T-helper 1 cell treated with Interleukin-12 subunit alpha and Interleukin-12 subunit beta and Interleukin-4 antibody, amounts not matched to agents 30 μg/mL and 1 μg/mL, for 36 hours (primary cell): ENCODE measurements at regions not wholly inside any gene's neighbourhood (a gene's known extent, or its start where the extent isn't known, plus 50 kb on each side); places are given as distances from the start of the nearest gene placed in this dataset.

ENCODE experiments used
- H3K27ac Mint-ChIP-seq: one replicate; pipeline ENCODE4 v1.8.0; 2021; ENCODE audit warnings: mild to moderate bottlenecking, mixed read lengths
- H3K27me3 Mint-ChIP-seq: one replicate; pipeline ENCODE4 v1.8.0; 2021; ENCODE audit warnings: low read depth, mixed read lengths
- H3K36me3 Mint-ChIP-seq: one replicate; pipeline ENCODE4 v1.8.0; 2021; ENCODE audit warnings: low read depth, mixed read lengths
- H3K4me1 Mint-ChIP-seq: one replicate; pipeline ENCODE4 v1.8.0; 2021; ENCODE audit warnings: low read depth, mixed read lengths
- H3K4me3 Mint-ChIP-seq: one replicate; pipeline ENCODE4 v1.8.0; 2021; ENCODE audit warnings: mild to moderate bottlenecking, moderate library complexity, mixed read lengths
- H3K9me3 Mint-ChIP-seq: one replicate; pipeline ENCODE4 v1.8.0; 2021; ENCODE audit warnings: mixed read lengths

- Mint-ChIP-seq H3K9me3 (no peaks in the 10 kb centered on the region), H3K4me1 (no peaks in the 10 kb centered on the region), H3K27me3 (no peaks in the 10 kb centered on the region), H3K27ac (no peak overlapping the region), H3K4me3 (no peak overlapping the region), H3K36me3 (no peaks in the 10 kb centered on the region)
Measured at GRCh38 chr5:124410539-124411488, 335.6 kb downstream of the ZNF608 start.

GRCh38 chr5:124408738-124409453, 337.5 kb downstream of the ZNF608 start:
- H3K27me3 Mint-ChIP-seq, result no peaks in the 10 kb centered on the region
- H3K4me3 Mint-ChIP-seq, result no peak overlapping the region
- H3K36me3 Mint-ChIP-seq, result no peaks in the 10 kb centered on the region
- H3K27ac Mint-ChIP-seq, result no peak overlapping the region
- H3K4me1 Mint-ChIP-seq, result no peaks in the 10 kb centered on the region
- H3K9me3 Mint-ChIP-seq, result no peaks in the 10 kb centered on the region

GRCh38 chr5:124404796-124405195, 341.6 kb downstream of the ZNF608 start:
- no peaks in the 10 kb centered on the region for H3K36me3 Mint-ChIP-seq

GRCh38 chr5:124403281-124403680, 343.2 kb downstream of the ZNF608 start:
- Mint-ChIP-seq H3K9me3 (no peaks in the 10 kb centered on the region), H3K4me3 (no peak overlapping the region), H3K36me3 (no peaks in the 10 kb centered on the region)

More at GRCh38 chr5:124404796-124405195, 341.6 kb downstream of the ZNF608 start:
- Mint-ChIP-seq H3K27me3 (no peaks in the 10 kb centered on the region), H3K27ac (no peak overlapping the region), H3K9me3 (no peaks in the 10 kb centered on the region), H3K4me1 (no peaks in the 10 kb centered on the region), H3K4me3 (no peak overlapping the region)

GRCh38 chr5:124402144-124402581, 344.3 kb downstream of the ZNF608 start:
- Mint-ChIP-seq H3K27ac (no peak overlapping the region), H3K4me3 (no peak overlapping the region), H3K9me3 (no peaks in the 10 kb centered on the region), H3K36me3 (no peaks in the 10 kb centered on the region), H3K4me1 (no peaks in the 10 kb centered on the region), H3K27me3 (no peaks in the 10 kb centered on the region)

More at GRCh38 chr5:124403281-124403680, 343.2 kb downstream of the ZNF608 start:
- no peaks in the 10 kb centered on the region for H3K4me1 Mint-ChIP-seq
- H3K27ac Mint-ChIP-seq, result no peak overlapping the region
- no peaks in the 10 kb centered on the region for H3K27me3 Mint-ChIP-seq

GRCh38 chr5:124401476-124402143, 344.8 kb downstream of the ZNF608 start:
- H3K4me3 Mint-ChIP-seq, result no peak overlapping the region
- H3K27ac Mint-ChIP-seq, result no peak overlapping the region
- no peaks in the 10 kb centered on the region for H3K36me3 Mint-ChIP-seq
- no peaks in the 10 kb centered on the region for H3K4me1 Mint-ChIP-seq
- H3K27me3 Mint-ChIP-seq, result no peaks in the 10 kb centered on the region
- no peaks in the 10 kb centered on the region for H3K9me3 Mint-ChIP-seq

- Mint-ChIP-seq H3K27ac (no peak overlapping the region), H3K4me1 (no peaks in the 10 kb centered on the region), H3K4me3 (no peak overlapping the region)
Measured at GRCh38 chr5:124399426-124399961, 346.9 kb downstream of the ZNF608 start.

GRCh38 chr5:124398460-124398859, 348.0 kb downstream of the ZNF608 start:
- no peaks in the 10 kb centered on the region for H3K9me3 Mint-ChIP-seq
- no peaks in the 10 kb centered on the region for H3K4me1 Mint-ChIP-seq
- H3K27ac Mint-ChIP-seq, result no peak overlapping the region
- H3K27me3 Mint-ChIP-seq, result no peaks in the 10 kb centered on the region
- H3K4me3 Mint-ChIP-seq, result no peak overlapping the region
- H3K36me3 Mint-ChIP-seq, result no peaks in the 10 kb centered on the region

More at GRCh38 chr5:124399426-124399961, 346.9 kb downstream of the ZNF608 start:
- Mint-ChIP-seq H3K36me3 (no peaks in the 10 kb centered on the region), H3K9me3 (no peaks in the 10 kb centered on the region), H3K27me3 (no peaks in the 10 kb centered on the region)

- no peaks in the 10 kb centered on the region for H3K27me3 Mint-ChIP-seq
- H3K9me3 Mint-ChIP-seq, result no peaks in the 10 kb centered on the region
- H3K27ac Mint-ChIP-seq, result no peak overlapping the region
- no peaks in the 10 kb centered on the region for H3K36me3 Mint-ChIP-seq
- H3K4me1 Mint-ChIP-seq, result no peaks in the 10 kb centered on the region
- no peak overlapping the region for H3K4me3 Mint-ChIP-seq
Measured at GRCh38 chr5:124397317-124397716, 349.1 kb downstream of the ZNF608 start.

GRCh38 chr5:124395926-124396325, 350.5 kb downstream of the ZNF608 start:
- Mint-ChIP-seq H3K4me1 (no peaks in the 10 kb centered on the region), H3K27ac (no peak overlapping the region), H3K36me3 (no peaks in the 10 kb centered on the region), H3K4me3 (no peak overlapping the region), H3K27me3 (no peaks in the 10 kb centered on the region), H3K9me3 (no peaks in the 10 kb centered on the region)

- Mint-ChIP-seq H3K9me3 (no peaks in the 10 kb centered on the region), H3K27ac (no peak overlapping the region), H3K4me3 (no peak overlapping the region), H3K4me1 (no peaks in the 10 kb centered on the region), H3K27me3 (no peaks in the 10 kb centered on the region), H3K36me3 (no peaks in the 10 kb centered on the region)
Measured at GRCh38 chr5:124395287-124395686, 351.2 kb downstream of the ZNF608 start.

GRCh38 chr5:124394700-124395245, 351.7 kb downstream of the ZNF608 start:
- H3K27ac Mint-ChIP-seq, result no peak overlapping the region
- no peak overlapping the region for H3K4me3 Mint-ChIP-seq
- H3K27me3 Mint-ChIP-seq, result no peaks in the 10 kb centered on the region
- H3K9me3 Mint-ChIP-seq, result peaks cover 2% of the 10 kb centered on the region
- H3K4me1 Mint-ChIP-seq, result no peaks in the 10 kb centered on the region
- no peaks in the 10 kb centered on the region for H3K36me3 Mint-ChIP-seq

GRCh38 chr5:124393584-124394379, 352.7 kb downstream of the ZNF608 start:
- Mint-ChIP-seq H3K27me3 (no peaks in the 10 kb centered on the region), H3K27ac (no peak overlapping the region), H3K4me3 (no peak overlapping the region), H3K4me1 (no peaks in the 10 kb centered on the region), H3K36me3 (no peaks in the 10 kb centered on the region), H3K9me3 (peaks cover 5% of the 10 kb centered on the region)
